GM18507 (cell line): ENCODE measurements at regions not wholly inside any gene's neighbourhood (a gene's known extent, or its start where the extent isn't known, plus 50 kb on each side); places are given as distances from the start of the nearest gene placed in this dataset.
"Not testable (repeated sequence)": the region's sequence is repeated elsewhere in the genome, so short reads cannot be mapped to it uniquely, and the experiment has no call there.

Source experiments
- DNase-seq: peaks from one replicate; pipeline ENCODE4 v3.0.0; 2011; ENCODE audit warnings: low read depth; ENCODE audit not compliant: insufficient read length; ENCODE audit errors: extremely low spot score
- FAIRE-seq: peaks from 2 replicates; lab custom pipeline; 2011; peaks lifted over from hg19 to GRCh38; lab: Jason Lieb, UNC

DNA sequence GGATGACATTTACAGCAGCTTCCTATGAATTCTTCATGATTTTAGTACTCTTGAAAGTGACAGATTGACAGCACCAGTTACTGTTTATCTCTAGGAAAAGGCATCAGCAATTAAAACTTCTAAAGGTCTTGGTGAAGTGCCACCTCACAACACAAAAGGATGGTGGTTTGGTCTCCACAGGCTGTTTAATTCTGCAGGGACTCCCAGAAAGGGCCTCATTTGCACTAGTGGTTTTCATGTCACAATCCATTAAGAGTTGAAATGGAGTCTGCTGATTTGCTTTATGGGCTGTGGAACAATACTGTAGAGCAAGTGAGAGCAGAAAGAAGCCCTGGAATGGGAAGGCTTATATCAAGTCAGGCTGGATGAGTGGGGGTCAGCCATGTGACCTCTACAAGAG is 225.3 kb upstream of the KCNMB2 start:
- no peak for FAIRE-seq
- DNase-seq, result no peak

DNA sequence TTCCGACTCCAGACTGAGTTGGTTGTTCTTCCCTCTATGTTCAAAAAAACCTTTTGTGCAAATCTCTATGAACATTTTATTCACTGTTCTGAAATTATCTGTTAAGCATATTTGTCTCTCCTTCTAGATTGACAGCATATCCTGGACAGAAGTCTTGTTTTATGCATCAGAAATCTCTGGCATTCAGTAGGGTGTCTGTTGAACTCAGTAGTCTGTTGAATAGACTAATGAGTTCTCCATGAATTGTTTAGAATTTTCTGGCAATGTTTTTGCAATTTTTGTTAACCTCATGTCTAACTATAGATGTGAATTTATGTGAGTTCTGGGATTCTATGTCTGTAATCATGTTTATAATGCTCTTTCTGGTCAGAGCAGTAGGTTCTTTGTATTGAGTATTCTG is 222.5 kb upstream of the KCNMB2 start:
- FAIRE-seq (no peak), DNase-seq (no peak)

DNA sequence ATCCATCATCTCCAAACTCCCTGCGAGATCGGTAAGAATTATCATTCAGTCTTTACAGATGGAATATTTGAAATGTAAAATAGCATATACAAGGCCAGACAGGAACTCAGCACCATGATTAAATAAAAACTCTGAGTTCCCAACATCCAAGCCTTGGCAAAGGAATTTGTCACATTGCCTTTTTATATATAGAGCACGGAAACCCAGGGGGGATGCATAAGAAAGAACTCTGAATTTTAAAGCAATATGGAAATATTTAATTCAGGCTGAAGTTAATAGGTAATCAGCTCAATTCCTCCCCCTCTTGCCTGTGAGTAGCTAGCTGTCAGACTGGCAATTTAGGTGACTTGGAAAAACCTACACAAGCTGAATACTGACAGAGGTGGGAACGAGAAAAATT is 217.9 kb upstream of the KCNMB2 start:
- no peak for FAIRE-seq
- no peak for DNase-seq

DNA sequence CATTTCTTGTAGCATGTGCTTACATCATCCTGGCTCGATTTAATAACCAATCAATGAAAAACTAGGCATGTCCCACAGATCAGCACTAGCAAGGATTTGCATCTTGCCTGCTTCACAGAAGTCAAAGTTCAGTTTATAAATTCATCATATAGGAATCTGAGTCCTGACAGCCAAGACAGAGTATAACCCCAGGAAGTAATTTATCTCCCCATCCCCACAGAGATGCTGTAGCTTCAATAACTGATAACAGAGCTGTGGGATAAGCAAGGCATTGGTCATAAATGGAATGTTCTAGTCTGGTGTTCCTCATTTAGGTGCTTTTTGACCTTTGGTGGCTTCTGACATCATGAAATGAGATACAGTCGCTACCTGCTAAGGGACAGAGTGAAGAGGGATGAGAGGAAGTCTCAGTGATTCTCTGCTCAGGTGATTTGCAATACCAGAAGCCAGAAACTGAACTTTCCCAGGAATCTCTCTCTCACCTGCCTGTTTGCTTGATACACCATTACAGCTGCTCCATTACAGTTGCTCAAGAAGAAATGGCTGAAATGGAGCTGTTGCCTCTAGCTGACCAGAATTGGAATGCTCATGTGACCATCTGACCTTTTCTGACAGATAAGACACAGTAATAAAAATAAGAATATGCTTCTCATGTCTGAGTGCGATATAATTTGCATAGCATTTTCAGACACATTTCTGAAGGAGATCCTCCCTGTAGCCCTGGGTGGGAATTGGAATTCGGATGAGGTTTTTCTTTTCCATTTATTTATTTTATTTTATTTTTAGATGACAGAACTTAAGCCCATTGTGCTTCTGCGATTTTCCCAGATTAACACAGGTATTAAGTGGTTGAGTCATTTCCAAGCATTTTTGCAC is 217.1 kb upstream of the KCNMB2 start:
- FAIRE-seq, result no peak
- no peak for DNase-seq

DNA sequence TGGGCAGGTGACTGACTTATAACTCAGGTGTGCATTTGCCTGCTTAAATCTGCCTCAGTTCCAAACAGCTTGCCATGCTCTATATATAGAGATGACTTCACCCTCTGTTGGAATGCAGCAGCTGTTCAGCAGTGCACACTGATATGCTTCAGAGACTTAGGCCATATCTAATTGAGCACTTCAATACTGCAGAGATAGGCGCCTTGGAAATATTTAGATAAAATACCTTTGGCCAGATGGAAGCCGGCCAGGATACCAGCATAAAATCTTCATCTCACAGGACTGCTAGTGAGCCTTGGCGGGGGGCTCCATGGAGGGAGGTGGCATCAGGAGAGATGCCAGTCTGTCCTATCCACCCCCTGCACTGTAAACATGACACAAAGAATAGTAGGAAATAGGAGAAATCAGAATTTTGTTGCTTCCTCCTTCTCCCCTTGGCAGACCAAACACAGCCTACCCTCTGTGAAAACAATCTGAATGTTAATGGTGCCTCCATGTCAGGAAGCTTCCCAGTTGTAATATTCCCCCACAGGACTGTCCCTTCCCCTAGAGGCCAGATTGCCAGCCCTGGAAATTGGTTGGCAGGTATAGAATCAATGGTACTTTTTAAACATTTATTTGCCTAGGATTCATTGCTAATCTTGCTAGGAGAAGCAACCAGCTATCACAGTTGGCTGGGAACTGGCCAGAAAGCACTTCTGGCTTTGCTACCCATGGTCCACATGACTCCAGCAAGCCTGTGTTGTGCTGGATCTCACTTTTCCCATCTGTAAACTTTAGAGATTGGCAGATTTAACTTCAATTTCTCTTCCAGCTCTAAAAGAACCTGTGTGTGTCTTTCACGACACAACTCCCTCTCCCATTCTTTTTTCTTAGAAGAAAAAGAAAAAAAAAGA is 215.5 kb upstream of the KCNMB2 start:
- FAIRE-seq, result no peak
- DNase-seq, result no peak

DNA sequence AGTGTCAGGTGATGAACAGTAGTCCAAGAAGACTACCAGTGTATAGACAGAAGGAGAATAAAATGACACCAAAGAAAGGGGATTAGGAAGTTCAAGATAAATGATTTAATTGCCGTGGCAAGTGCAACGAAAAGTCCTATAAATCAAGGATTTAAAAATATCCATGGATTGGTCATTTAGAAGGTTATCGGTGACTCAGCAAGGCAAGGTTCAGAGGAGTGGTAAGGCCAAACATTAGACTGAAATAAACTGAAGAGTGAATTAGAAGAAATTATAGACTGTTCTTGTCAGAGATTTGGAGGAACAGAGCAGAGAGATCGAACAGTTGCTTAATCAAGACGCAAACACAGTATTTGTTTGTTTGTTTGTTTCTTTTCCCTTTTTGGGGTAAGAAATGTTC is 211.9 kb upstream of the KCNMB2 start:
- no peak for FAIRE-seq
- DNase-seq, result no peak

DNA sequence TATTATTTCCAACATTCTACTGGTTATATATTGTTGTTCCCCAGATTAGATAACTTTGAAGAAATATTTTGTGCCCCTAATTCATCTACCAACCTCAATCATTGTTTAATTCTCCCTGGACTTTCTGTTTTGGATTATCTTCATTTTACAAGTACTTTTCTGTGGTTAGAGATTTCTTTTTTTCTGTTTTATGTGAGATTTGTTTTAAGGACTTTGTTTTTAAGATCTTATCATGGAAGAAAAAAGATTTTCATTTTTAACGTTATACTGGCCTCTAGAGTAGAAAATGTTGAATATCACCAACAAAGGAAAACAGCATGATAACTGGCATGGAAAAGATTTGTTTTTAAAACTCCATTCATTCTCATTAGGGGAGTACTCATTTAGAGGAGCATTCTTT is 210.9 kb upstream of the KCNMB2 start:
- no peak for DNase-seq
- no peak for FAIRE-seq

DNA sequence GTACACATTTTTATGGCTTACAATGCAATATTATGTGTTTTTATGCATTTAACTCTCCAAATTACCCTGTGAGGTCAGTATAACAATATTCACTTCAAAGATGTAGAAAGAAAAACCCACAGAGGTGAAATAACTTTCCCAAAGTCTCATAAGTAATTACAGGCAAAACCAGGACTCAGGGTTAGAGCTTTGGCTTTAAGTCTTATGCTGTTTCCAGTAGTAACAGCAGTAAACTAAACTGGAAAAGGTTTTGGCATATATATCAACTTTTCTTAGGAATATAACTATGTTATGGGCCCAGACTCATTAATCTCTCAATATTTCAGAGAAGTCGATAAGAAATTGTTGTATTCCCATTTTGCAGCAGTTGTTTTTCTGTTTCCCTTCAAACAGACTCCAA is 206.3 kb upstream of the KCNMB2 start:
- DNase-seq, result no peak
- no peak for FAIRE-seq

DNA sequence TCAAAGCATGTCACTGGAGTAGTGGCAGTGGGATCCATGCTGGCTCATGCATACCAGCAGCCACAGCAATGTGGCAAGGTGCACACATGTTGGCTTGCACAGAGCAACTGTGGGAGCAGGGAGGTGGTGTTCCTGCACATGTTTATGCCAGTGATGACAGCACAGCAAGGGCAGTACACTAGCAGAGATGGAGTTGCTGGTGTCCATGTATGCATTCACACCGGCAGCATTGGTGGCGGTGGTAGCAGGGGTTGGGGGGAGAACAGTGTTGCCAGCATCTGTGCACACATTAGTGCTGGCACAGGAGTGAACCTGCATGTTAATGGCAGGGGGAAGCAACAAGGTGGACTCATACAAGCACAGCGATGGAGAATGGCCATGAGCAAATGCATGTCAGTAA is 202.0 kb upstream of the KCNMB2 start:
- no peak for FAIRE-seq
- no peak for DNase-seq

DNA sequence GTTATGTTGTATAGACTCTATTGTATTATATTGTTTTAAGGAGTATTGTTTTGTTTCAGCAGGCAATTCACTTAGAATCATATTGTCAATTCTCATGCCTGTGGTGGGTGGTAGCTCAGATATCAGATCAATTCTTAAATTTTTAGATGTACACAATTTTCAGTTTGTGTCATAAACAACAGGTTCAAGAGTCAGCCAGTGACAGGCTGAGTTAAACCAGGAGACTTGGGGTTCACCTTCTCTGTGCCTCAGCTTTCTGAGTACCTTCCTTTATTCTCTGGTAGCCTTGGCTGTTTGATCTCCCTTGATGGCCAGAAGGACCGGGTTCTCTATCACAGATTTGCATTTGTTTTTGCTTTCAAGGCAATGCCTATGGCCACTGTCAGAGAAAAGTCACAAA is 199.9 kb upstream of the KCNMB2 start:
- DNase-seq (no peak), FAIRE-seq (no peak)

DNA sequence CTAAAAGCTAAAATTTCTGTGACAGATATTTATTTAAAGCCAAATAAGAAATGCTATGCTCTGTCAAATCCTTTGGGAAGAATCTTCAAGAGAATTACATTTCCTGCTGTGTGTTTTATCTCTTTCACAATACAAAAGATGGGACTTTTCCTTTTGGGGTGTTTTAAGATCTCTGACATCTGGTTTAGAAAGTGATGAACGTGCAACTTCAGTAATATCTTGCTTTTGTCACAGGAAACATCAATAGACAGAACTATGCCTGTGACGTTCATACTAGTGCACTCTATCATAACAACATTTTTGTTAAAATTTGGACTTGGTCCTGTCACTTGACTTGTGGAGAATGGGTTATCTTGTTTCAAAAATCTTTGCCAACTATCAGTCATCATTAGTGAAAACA is 195.7 kb upstream of the KCNMB2 start:
- FAIRE-seq (no peak), DNase-seq (no peak)

DNA sequence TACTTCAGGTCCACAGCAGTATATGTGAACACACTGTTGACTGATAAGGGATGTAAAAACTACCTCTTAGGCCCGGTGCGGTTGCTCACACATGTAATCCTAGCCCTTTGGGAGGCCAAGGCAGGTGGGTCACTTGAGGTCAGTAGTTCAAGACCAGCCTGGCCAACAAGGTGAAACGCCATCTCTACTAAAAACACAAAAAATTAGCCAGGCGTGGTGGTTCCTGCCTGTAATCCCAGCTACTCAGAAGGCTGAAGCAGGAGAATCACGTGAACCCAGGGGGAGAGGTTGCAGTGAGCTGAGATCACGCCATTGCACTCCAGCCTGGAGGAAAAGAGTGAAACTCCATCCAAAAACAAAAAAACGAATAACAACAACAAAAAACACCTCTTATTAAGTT is 194.6 kb upstream of the KCNMB2 start:
- FAIRE-seq, result no peak
- no peak for DNase-seq

DNA sequence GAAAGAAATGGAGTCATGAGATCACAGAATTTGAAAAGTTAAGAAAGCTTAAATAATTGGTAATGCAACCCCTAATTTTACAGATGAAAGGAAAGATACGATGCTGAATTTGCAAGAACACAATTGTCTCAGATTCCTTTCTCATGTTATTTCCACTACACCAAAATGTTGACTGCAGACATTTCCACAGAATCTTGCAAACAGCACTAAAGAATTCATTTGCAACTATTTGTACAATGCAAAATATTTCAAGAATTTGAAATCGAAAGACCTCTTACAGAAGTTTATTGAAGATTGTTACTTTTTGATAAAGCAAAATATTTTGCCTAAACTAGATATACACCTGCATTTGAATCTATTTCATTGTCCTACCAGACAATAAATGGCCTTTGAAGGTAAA is 194.1 kb upstream of the KCNMB2 start:
- DNase-seq (no peak), FAIRE-seq (no peak)

DNA sequence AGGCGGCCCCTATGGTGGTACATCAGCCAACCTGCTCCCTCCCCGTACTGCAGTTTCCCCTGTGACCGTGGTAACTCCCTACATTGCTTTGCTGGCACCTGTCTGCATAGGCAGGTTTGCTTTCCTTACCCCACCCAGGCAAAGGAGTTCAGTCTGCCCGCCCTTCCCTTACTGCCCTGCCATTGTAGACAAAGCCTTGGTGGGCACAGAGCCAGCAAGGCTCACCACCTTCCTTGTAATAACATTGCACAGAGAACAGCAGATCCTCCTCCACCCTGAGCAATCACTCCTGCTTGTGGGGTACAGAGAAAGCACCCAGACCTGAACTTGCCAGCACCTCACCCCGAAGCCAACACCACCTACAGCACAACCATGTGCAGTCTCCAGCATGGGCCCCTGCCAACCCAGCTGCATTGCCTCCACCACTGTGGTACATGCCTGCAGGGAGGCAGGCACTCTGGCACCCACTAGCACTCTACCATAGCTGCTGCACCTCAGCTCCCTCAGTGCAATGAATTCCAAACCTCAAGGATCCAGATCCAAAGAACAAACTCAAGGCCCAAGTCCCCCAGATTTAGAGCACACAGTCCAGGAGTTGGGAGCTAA is 192.7 kb upstream of the KCNMB2 start:
- DNase-seq (no peak), FAIRE-seq (no peak)

DNA sequence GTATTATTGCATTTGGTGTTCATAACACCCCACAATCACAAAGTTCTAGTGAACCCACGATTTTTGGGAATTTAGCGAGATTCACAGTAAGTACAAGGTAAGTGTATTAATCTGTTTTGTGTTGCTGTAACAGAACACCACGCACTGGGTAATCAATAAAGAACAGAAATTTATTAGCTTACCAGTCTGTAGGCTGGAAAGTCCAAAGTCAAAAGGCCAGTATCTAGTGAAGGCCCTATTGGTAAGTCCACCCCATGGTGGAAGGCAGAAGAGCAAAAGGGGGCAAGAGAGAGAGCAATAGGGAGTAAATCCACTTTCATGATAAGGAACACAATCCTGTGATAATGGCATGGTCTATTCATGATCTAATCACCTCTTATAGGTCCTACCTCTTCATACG is 190.3 kb upstream of the KCNMB2 start:
- no peak for FAIRE-seq
- no peak for DNase-seq

DNA sequence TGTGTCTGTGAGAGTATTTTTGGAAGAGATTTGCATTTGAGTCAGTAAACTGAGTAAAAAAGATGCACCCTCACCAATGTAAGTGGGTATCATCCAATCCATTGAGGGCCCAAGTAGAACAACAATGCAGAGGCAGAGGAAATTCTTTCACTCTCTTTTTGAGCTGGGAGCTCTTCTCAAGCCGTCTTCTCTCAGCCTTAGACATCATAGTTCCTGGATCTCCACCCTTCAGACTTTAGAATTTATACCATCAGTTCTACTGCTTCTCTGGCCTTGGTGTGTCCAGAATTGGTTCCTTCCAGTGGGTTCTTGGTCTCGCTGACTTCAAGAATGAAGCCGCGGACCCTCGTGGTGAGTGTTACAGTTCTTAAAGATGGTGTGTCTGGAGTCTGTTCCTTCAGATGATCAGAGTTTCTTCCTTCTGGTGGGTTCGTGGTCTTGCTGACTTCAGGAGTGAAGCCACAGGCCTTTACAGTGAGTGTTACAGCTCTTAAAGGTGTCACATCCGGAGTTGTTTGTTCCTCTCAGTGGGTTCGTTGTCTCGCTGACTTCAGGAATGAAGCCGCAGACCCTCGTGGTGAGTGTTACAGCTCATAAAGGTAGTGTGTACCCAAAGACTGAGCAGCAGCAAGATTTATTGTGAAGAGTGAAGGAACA is 187.5 kb upstream of the KCNMB2 start:
- DNase-seq, FAIRE-seq: not testable (repeated sequence)

DNA sequence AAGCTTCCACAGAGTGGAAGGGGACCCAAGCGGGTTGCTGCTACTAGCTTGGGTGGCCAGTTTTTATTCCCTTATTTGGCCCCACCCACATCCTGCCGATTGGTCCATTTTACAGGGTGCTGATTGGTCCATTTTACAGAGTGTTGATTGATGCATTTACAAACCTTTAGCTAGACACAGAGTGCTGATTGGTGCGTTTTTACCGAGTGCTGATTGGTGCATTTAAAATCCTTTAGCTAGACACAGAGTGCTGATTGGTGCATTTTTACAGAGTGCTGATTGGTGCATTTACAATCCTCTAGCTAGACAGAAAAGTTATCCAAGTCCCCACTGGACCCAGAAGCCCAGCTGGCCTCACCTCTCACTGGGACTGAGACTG is 187.0 kb upstream of the KCNMB2 start:
- FAIRE-seq, result not testable (repeated sequence)

DNA sequence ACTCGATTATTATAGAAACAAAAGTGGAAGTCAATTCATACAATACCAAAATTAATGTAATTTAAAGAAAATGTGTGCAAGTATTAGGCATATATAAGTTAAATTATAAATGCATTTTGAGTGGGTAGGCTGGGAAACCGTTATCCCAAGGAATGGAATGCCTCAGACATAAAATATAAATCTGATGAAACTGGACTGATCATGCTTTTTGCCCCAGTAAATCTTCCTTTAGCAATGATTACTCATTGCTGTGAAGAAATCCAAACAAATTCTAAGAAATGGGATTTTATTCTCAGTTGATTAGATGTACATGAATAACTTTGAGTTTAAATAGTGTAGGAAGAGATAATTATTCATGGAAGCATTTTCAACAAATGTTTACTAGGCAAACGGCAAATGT is 185.5 kb upstream of the KCNMB2 start:
- no peak for DNase-seq
- no peak for FAIRE-seq

More for the DNA sequence above, 187.0 kb upstream of the KCNMB2 start:
- not testable (repeated sequence) for DNase-seq

DNA sequence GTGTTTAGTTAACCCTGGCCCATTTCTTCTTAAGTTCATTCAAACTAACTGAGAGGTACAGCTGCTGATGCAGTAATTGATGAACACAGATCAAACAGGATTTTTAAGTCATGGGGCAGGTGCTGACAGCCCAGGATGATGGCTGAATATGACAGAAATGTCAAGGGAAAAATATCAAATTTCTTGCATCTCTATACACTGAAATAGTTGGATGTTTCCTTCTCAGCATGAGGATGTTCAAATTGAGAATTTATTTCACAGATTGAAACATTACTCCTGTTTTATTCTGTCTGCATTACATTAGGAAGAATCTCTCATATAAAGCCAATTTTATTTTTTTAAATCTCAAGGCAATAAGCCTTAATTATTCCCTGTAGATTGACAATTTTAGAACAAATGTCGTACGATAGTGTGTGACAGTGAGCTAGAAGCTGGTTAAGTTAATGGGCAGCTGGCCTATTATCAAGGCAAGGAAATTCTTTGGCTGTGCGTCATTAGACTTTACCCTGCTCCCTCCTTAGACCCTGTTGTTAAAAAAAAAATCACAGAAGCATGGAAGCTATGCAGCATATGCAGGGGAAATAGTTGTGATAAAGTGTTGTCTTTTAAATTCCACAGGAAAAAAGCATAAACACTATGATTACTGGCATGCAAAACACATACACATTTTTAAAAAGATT is 183.8 kb upstream of the KCNMB2 start:
- DNase-seq (no peak), FAIRE-seq (no peak)
